ENCODE measurements at regions not wholly inside any gene's neighbourhood (a gene's known extent, or its start where the extent isn't known, plus 50 kb on each side); places are given as distances from the start of the nearest gene placed in this dataset.
"Not testable (repeated sequence)": the region's sequence is repeated elsewhere in the genome, so short reads cannot be mapped to it uniquely, and the experiment has no call there.

DNA sequence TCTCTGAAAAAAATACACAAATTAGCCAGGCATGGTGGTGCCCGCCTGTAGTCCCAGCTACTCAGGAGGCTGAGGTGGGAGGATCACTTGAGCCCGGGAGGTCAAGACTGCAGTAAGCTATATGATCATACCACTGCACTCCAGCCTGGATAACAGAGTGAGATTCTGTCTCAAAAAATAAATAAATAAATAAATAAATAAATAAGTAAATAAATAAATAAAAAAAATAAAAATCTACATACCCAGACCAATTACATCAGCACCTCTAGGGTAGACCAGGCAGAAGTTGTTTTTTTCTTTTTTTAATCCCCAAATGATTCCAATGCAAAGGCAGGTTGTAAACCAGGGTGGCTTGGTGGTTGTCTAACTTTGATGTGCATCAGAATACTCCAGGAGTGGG lies 299.3 kb downstream of the BCOR start:
- H3K9me3 Mint-ChIP-seq; H3K4me1 Mint-ChIP-seq (ENCODE audit: low read depth); H3K36me3 Mint-ChIP-seq (ENCODE audit: low read depth); H3K4me3 Mint-ChIP-seq; H3K27ac Mint-ChIP-seq; H3K27me3 Mint-ChIP-seq (ENCODE audit: low read depth): not testable (repeated sequence)

DNA sequence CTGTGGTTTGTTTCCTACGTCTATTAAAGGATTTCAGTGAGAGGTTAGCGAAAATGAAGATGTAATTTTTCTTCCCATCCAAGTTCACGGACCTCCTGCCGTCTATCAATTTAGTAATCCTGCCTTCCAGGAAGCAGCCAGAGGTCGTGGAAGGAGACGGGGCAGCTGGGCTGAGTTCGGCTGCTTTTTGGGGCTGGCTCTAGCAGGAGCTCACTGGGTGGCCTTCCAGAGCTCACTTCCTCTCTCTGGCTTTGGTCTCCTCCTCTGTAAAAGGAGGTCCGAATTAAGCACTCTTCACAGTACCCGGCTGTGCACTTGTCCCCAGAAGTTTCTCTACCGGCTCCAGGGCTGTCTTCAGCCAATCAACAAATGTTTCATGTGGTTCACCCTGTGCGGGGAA lies 295.4 kb downstream of the BCOR start:
- H3K4me3 Mint-ChIP-seq, result no peak overlapping the region
- H3K27ac Mint-ChIP-seq, result no peak overlapping the region
- no peaks in the 10 kb centered on the region for H3K36me3 Mint-ChIP-seq (ENCODE audit: low read depth)

DNA sequence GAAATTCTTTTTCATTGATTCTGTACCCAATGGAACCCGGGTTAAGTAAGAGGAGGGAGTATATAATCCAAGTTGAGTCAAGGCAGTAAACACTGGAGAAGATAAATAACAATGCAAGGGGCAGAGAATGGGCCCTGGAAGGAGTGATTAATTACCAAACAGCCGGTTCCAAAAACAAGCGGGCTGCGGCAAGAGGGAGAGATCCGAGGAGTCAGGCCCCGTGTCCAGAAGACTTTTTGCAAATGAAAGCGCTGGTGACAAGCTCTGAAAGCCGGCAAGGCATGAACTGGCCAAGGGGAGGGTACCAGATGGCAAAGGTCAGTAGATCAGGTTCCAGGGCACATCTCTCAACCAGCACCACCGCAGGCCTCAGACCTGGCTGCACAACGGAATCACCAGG lies 294.9 kb downstream of the BCOR start:
- Mint-ChIP-seq H3K4me1 (ENCODE audit: low read depth) (peaks cover 3% of the 10 kb centered on the region), H3K4me3 (no peak overlapping the region), H3K9me3 (no peaks in the 10 kb centered on the region), H3K27ac (no peak overlapping the region), H3K36me3 (ENCODE audit: low read depth) (no peaks in the 10 kb centered on the region), H3K27me3 (ENCODE audit: low read depth) (no peaks in the 10 kb centered on the region)

More for the DNA sequence above, 295.4 kb downstream of the BCOR start:
- Mint-ChIP-seq H3K4me1 (ENCODE audit: low read depth) (peaks cover 3% of the 10 kb centered on the region), H3K27me3 (ENCODE audit: low read depth) (no peaks in the 10 kb centered on the region), H3K9me3 (no peaks in the 10 kb centered on the region)

DNA sequence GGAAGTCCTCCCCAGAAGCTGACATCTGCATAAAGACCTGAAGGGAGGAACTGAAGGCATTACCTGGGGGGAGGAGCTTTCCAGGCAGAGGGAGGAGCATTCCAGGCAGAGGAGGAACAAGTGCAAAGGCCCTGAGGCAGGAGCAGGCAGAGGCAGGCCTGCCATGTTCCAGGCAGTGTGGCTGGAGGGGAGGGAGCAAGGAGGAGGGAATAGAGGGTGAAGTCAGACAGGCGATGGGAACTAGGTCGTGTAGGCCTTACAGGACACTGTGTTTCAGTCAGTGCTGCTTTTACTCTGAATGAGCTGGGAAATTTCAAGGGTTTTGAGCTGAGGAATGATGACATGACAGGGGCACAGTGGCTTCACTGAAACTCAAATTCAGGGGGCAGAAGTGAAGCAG lies 292.7 kb downstream of the BCOR start:
- peaks cover 4% of the 10 kb centered on the region for H3K4me1 Mint-ChIP-seq (ENCODE audit: low read depth)
- H3K36me3 Mint-ChIP-seq (ENCODE audit: low read depth), result no peaks in the 10 kb centered on the region
- H3K4me3 Mint-ChIP-seq, result no peak overlapping the region
- no peaks in the 10 kb centered on the region for H3K9me3 Mint-ChIP-seq
- no peak overlapping the region for H3K27ac Mint-ChIP-seq
- H3K27me3 Mint-ChIP-seq (ENCODE audit: low read depth), result no peaks in the 10 kb centered on the region

DNA sequence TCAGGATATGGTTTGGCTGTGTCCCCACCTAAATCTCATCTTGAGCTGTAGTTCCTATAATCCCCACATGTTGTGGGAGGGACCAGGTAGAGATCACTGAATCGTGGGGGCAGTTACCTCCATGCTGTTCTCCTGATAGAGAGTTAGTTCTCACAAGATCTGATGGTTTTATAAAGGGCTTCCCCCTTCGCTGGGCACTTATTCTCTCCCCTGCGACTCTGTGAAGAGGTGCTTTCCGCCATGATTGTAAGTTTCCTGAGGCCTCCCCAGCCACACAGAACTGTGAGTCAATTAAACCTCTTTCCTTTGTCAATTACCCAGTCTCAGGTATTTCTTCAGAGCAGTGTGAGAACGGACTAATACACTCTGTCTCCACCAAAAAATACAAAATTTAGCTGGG lies 291.9 kb downstream of the BCOR start:
- Mint-ChIP-seq H3K27ac (no peak overlapping the region), H3K4me1 (ENCODE audit: low read depth) (peaks cover 4% of the 10 kb centered on the region), H3K36me3 (ENCODE audit: low read depth) (no peaks in the 10 kb centered on the region), H3K4me3 (no peak overlapping the region), H3K9me3 (no peaks in the 10 kb centered on the region), H3K27me3 (ENCODE audit: low read depth) (no peaks in the 10 kb centered on the region)

DNA sequence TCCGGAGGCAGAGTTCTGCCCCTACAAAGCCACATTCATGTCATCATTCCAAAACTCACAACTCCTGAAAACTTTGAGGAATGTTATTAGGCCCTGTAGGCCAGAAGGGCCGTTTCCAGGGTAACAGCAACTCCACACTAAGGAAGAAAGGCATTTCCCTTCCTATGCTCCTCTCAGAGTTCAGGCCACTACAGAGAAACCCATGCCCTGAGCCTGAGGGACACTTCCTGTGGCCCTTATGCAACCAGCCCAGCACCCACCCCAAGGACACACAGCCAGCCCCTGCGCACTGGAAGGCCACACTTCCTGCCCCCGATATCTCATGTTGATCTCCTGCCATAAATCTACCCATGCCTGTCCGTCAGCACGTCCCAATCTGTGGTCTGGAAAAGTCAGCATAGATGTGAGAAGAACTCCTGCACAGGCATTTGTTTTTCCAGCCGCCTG lies 289.3 kb downstream of the BCOR start:
- Mint-ChIP-seq H3K27me3 (ENCODE audit: low read depth) (no peaks in the 10 kb centered on the region), H3K9me3 (no peaks in the 10 kb centered on the region), H3K4me1 (ENCODE audit: low read depth) (peaks cover 4% of the 10 kb centered on the region), H3K36me3 (ENCODE audit: low read depth) (no peaks in the 10 kb centered on the region), H3K4me3 (no peak overlapping the region), H3K27ac (no peak overlapping the region)

DNA sequence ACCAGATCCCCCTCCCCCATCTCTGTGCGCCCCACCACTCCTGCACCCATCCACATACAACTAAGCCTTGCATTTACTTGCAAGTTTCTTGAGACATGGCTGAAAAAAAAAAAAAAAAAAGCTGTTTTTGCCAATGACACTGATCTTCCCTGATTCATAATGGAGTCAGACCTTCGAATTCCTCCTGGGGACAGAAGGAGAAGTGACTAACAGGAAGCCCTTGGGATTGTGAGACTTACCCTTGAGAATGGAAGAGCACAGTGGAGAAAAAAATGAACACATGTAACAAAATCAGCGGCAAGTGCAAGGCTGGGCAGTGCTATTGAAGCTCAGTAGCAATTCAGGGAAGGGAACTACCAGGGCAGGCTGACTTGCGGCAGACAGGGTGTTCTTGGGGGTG lies 288.4 kb downstream of the BCOR start:
- no peaks in the 10 kb centered on the region for H3K36me3 Mint-ChIP-seq (ENCODE audit: low read depth)
- no peak overlapping the region for H3K27ac Mint-ChIP-seq
- H3K4me1 Mint-ChIP-seq (ENCODE audit: low read depth), result peaks cover 6% of the 10 kb centered on the region
- no peaks in the 10 kb centered on the region for H3K27me3 Mint-ChIP-seq (ENCODE audit: low read depth)
- no peaks in the 10 kb centered on the region for H3K9me3 Mint-ChIP-seq
- no peak overlapping the region for H3K4me3 Mint-ChIP-seq

DNA sequence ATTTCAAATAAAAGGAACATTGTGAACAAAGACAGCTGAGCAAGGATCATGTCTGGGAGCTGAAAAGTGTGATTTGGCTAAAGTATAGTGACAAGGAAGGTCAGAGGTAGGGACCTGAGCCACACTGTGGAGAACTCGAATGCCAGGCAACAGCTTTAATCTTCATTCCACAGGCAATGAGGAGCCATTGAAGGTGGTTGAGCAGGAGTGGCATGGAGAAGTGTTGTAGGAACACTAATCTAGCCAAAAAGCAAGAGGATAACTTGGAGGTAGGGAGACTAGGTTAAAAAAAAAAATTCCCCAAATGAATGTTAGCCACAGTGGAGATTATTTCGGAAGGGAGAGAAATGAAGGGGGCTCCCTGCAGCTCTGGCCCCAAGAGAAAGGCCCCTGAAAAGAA lies 286.9 kb downstream of the BCOR start:
- Mint-ChIP-seq H3K36me3 (ENCODE audit: low read depth) (no peaks in the 10 kb centered on the region), H3K27ac (no peak overlapping the region), H3K9me3 (no peaks in the 10 kb centered on the region), H3K27me3 (ENCODE audit: low read depth) (no peaks in the 10 kb centered on the region), H3K4me3 (no peak overlapping the region), H3K4me1 (ENCODE audit: low read depth) (peaks cover 13% of the 10 kb centered on the region)

DNA sequence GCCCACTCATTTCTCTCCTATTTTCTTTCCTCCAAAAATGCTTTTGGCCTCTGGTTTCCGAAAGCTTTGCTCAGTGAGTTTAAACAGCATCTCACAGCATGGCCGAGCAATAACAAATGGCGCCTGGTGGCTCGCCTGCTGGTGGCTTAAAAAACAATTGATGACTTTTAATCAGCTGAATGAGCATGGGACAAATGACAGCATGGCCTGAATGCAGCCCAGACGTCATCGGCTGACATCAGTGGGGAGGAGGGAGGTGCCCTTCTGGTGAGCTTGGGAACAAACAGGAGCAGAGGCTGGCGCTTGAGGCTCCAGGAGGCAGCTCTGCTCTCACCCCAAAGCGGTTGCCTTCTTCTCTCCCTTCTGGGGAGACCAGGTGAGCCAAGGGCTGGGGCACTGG lies 286.4 kb downstream of the BCOR start:
- H3K27ac Mint-ChIP-seq, result no peak overlapping the region
- H3K4me1 Mint-ChIP-seq (ENCODE audit: low read depth), result peaks cover 13% of the 10 kb centered on the region
- H3K36me3 Mint-ChIP-seq (ENCODE audit: low read depth), result no peaks in the 10 kb centered on the region

DNA sequence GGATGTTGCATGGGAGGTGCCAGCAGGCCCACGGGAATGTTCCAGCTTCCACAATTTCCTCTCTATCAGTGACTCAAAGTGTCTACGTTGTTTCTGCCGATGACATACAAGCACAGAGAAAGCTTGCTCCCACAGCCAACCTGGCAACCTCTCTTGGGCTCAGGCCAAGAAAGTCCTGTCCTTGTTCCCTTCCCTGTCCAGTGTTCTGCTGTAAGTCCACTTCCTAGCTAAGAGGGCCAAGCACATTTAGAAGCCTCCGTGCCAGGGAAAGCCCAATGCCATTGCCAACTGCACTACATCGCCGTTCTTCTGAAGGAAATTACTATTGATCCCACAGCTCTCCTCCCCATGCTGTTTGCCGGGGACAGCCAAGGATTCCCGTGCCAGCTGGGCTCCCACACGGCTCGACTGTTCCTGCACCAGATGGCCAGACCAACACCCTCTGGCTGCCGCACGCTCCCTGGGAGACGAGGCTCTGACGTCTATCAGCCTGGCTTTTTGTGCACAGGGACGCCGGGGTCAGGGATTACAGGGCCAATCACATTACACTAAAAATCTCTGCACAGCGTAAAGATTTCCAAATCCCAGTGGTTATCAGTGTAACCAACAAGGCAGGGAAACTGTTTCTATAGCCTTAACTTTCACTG lies 284.0 kb downstream of the BCOR start:
- peaks cover 22% of the 10 kb centered on the region for H3K4me1 Mint-ChIP-seq (ENCODE audit: low read depth)
- no peak overlapping the region for H3K27ac Mint-ChIP-seq
- H3K9me3 Mint-ChIP-seq, result no peaks in the 10 kb centered on the region
- H3K27me3 Mint-ChIP-seq (ENCODE audit: low read depth), result no peaks in the 10 kb centered on the region
- H3K36me3 Mint-ChIP-seq (ENCODE audit: low read depth), result no peaks in the 10 kb centered on the region
- H3K4me3 Mint-ChIP-seq, result no peak overlapping the region

More for the DNA sequence above, 286.4 kb downstream of the BCOR start:
- Mint-ChIP-seq H3K9me3 (no peaks in the 10 kb centered on the region), H3K27me3 (ENCODE audit: low read depth) (no peaks in the 10 kb centered on the region), H3K4me3 (no peak overlapping the region)

DNA sequence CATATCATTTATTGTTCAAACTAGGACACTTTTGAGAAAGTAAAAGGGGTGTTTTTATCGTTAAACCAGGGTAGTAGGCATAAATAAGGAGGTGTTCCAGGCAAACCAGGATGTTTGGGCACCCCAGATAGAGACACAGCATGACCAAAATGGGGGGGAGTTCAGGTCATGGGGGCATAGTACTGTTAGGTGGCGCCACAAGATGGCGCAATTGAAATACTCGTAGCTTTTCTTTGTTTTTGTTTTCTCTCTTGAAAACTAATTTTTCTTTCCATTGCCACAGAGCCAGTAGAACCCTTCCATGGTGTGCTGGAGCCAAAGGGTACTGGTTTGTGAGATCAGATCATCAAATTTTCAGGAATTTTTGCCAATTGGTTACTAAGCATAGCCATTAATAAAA lies 283.4 kb downstream of the BCOR start:
- H3K4me1 Mint-ChIP-seq (ENCODE audit: low read depth), result peaks cover 22% of the 10 kb centered on the region
- H3K9me3 Mint-ChIP-seq, result no peaks in the 10 kb centered on the region
- H3K27ac Mint-ChIP-seq, result no peak overlapping the region
- H3K27me3 Mint-ChIP-seq (ENCODE audit: low read depth), result no peaks in the 10 kb centered on the region
- H3K36me3 Mint-ChIP-seq (ENCODE audit: low read depth), result no peaks in the 10 kb centered on the region
- no peak overlapping the region for H3K4me3 Mint-ChIP-seq

DNA sequence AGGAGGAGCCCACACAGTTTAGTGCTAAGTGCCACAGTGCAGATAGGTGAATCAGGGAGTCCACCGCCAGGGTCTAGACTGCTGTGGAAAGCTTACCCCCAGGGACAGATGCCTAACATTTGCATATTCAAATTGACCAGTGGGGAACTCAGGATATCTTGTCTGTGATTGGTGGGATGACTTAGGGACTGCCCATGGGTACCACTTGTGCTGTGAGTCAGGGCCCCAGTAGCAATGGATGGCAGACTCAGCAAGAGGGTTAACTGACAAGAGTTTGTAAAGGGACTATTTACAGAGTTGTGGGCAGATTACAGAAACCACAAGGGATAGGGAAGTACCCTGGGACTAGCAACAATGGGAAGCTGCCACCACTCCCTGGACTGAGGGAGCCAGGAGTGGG lies 282.1 kb downstream of the BCOR start:
- H3K27me3 Mint-ChIP-seq (ENCODE audit: low read depth), result no peaks in the 10 kb centered on the region
- H3K4me1 Mint-ChIP-seq (ENCODE audit: low read depth), result peaks cover 22% of the 10 kb centered on the region
- no peaks in the 10 kb centered on the region for H3K9me3 Mint-ChIP-seq
- H3K36me3 Mint-ChIP-seq (ENCODE audit: low read depth), result no peaks in the 10 kb centered on the region
- peak overlapping the region; percentile 52 for H3K27ac Mint-ChIP-seq
- H3K4me3 Mint-ChIP-seq, result no peak overlapping the region

DNA sequence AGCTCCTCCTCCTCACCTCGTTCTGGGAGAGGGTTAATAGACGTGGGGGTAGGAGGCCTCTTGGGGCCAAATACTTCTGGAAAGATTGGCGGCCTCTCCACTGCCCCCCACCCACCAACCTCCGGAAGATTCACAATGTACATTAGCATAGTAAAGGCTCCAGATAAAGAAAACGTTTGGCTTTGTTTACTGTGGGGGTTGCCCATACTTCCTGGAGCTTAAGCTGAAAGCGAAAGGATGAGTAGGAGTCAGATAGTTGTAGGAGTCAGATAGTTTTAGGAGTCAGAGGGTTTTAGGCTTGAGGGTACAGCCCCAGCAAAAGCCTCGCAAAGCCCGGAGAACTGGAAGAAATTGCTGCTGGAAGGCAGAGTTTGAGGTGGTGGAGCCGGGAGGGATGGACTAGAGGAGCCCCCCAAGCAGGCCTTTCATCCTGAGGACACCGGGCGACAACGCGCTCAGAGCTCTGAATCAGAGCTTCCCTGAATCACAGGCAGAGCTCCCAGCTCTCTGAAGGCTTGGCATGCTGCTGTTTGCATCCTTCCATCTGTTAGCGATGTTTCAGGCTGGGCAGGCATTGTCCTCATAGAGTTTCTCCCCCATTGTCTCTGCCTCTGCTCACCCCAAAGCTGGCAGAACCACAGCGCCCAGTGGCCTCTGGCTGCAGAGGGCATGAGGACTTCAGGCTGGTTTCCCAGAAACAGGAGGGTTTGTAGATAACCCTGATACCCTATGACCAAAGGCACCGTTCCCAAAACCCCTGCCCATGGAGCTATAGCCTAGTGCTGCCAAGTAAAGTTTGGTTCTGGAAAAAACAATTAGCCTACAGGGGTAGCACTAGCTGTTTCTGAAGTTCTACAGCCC lies 280.7 kb downstream of the BCOR start:
- H3K4me3 Mint-ChIP-seq, result peak overlapping the region; percentile 60
- no peaks in the 10 kb centered on the region for H3K36me3 Mint-ChIP-seq (ENCODE audit: low read depth)
- H3K9me3 Mint-ChIP-seq, result no peaks in the 10 kb centered on the region
- peaks cover 22% of the 10 kb centered on the region for H3K4me1 Mint-ChIP-seq (ENCODE audit: low read depth)
- H3K27me3 Mint-ChIP-seq (ENCODE audit: low read depth), result no peaks in the 10 kb centered on the region
- H3K27ac Mint-ChIP-seq, result peak overlapping the region; percentile 69

DNA sequence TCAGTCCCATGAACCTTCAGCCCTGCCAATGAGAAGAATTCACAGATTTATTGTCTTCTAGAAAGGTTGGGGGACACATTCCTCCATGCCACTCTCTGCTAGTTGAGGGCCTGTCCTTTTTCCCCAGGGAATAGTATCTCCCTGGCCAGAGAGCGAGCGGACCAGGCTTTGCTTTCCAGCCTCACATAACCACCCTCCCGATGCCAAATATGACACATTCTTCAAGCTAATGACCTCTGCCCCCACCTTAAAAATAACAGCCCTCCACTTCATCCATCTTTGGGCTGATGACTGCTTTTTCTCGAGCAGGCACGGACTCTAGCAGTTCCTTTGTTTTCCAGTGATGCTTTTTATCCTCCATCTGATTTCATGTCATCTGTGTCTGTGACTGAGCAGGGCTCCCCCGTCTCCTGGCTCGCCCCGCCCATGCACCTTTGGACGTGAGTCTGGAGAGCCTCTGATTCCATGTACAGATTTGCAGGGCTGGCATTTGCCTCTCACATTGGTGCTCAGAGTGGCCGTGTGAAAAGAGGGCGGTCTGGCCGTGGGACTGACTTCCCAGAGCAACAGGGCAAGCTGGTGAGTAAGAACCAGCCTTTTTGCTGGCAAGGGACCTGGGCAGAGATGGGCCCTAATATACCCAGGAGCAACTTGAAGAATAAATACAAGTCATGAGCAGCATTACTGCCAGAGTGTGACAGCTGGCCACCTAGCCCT lies 279.8 kb downstream of the BCOR start:
- Mint-ChIP-seq H3K27me3 (ENCODE audit: low read depth) (no peaks in the 10 kb centered on the region), H3K4me3 (no peak overlapping the region), H3K27ac (peak overlapping the region; percentile 5), H3K4me1 (ENCODE audit: low read depth) (peaks cover 23% of the 10 kb centered on the region), H3K9me3 (no peaks in the 10 kb centered on the region), H3K36me3 (ENCODE audit: low read depth) (no peaks in the 10 kb centered on the region)

DNA sequence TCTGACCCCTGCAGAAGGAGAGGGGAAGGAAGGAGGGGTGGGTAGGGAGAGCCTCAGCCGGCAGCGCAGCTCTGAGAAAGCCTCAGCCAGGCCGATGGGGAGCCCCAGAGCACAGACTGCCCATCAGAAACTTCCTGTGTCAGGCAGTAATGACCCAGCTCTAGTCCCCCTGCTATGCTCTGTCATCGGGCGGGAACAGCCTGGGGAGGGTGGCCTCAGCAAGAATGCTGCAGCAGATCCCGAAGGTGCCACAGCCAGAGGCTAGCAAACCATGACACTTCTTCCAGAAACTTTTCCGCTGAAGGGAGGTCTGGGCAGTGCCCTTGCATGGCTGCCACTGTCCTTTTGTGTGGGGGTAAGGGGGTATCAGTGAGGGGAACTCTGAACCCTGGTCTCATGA lies 279.0 kb downstream of the BCOR start:
- Mint-ChIP-seq H3K27ac (no peak overlapping the region), H3K9me3 (no peaks in the 10 kb centered on the region), H3K36me3 (ENCODE audit: low read depth) (peaks cover 2% of the 10 kb centered on the region), H3K4me1 (ENCODE audit: low read depth) (peaks cover 31% of the 10 kb centered on the region), H3K27me3 (ENCODE audit: low read depth) (no peaks in the 10 kb centered on the region), H3K4me3 (no peak overlapping the region)
